PC-9 (cell line): ENCODE measurements at regions not wholly inside any gene's neighbourhood (a gene's known extent, or its start where the extent isn't known, plus 50 kb on each side); places are given as distances from the start of the nearest gene placed in this dataset.

Source experiments
- BruUV-seq: library from RNA; stranded (reverse); fragments of 400-500 nt; replicated peaks from 2 replicates; lab custom pipeline; 2021; lab: Mats Ljungman, UMichigan
- CTCF ChIA-PET: fragments of 300-600 bp; sonication (Branson Sonifier 250); formaldehyde crosslinking; loops from one replicate; lab custom pipeline; 2022; ENCODE audit warnings: antibody characterized with exemption; lab: Charles Lee
- POLR2A ChIA-PET: fragments of 300-600 bp; sonication (Branson Sonifier 250); formaldehyde crosslinking; loops from one replicate; lab custom pipeline; 2022; ENCODE audit warnings: antibody characterized with exemption; ENCODE audit not compliant: unreplicated experiment; lab: Charles Lee
- DNase-seq, 2 experiments: peaks; one replicate each; pipeline versions ENCODE4 v3.0.0 to v3.0.0-alpha.2; 2015 to 2022; ENCODE audit warnings: mixed read lengths in 1 of 2
- H2AFZ ChIP-seq: fragments of 200-600 bp; sonication (generic); 2 replicates; pipeline ENCODE4 v1.8.1; 2017; ENCODE audit warnings: antibody characterized with exemption
- H3F3A ChIP-seq: fragments of 200-600 bp; sonication (generic); 2 replicates; pipeline ENCODE4 v1.8.1; 2017; ENCODE audit warnings: antibody characterized with exemption, mild to moderate bottlenecking, low read depth; ENCODE audit not compliant: insufficient read depth
- H3K27ac ChIP-seq: fragments of 200-600 bp; sonication (generic); 2 replicates; pipeline ENCODE4 v1.6.1; 2016; ENCODE audit warnings: mixed run types
- H3K27me3 ChIP-seq: fragments of 200-600 bp; sonication (generic); 2 replicates; pipeline ENCODE4 v1.6.1; 2016; ENCODE audit warnings: low read depth, mixed run types; ENCODE audit not compliant: insufficient read depth
- H3K36me3 ChIP-seq: fragments of 200-600 bp; sonication (generic); 2 replicates; pipeline ENCODE4 v1.6.1; 2016; ENCODE audit warnings: low read depth, mixed run types
- H3K4me1 ChIP-seq: fragments of 200-600 bp; sonication (generic); replicated peaks from 2 replicates; pipeline ENCODE4 v1.6.1; 2016; ENCODE audit warnings: mixed run types; ENCODE audit not compliant: insufficient read depth
- H3K4me2 ChIP-seq: fragments of 200-600 bp; sonication (generic); 2 replicates; pipeline ENCODE4 v1.6.1; 2017; ENCODE audit warnings: mixed run types
- H3K4me3 ChIP-seq: fragments of 200-600 bp; sonication (generic); 2 replicates; pipeline ENCODE4 v1.6.1; 2016; ENCODE audit warnings: mixed run types
- H3K79me2 ChIP-seq: fragments of 200-600 bp; sonication (generic); 2 replicates; pipeline ENCODE4 v1.6.1; 2017; ENCODE audit warnings: low read depth, mixed run types
- H3K9me2 ChIP-seq: fragments of 200-600 bp; sonication (generic); 2 replicates; pipeline ENCODE4 v1.8.1; 2017; ENCODE audit warnings: mild to moderate bottlenecking; ENCODE audit not compliant: insufficient read depth
- H3K9me3 ChIP-seq: fragments of 200-600 bp; sonication (generic); 2 replicates; pipeline ENCODE4 v1.8.1; 2016; ENCODE audit warnings: low read depth; ENCODE audit not compliant: insufficient read depth
- H4K20me1 ChIP-seq: fragments of 200-600 bp; sonication (generic); 2 replicates; pipeline ENCODE4 v1.8.1; 2017; ENCODE audit not compliant: insufficient read depth
- CTCF ChIP-seq: fragments of 200-600 bp; sonication (generic); conservative IDR thresholded peaks from 2 replicates; pipeline ENCODE4 v1.6.1; 2017; ENCODE audit warnings: mixed run types, antibody characterized with exemption, mild to moderate bottlenecking, moderate library complexity
- EZH2 ChIP-seq: fragments of 200-600 bp; sonication (generic); IDR thresholded peaks from 2 replicates; pipeline ENCODE4 v1.8.0; 2017; ENCODE audit warnings: antibody characterized with exemption, low read depth
- intact Hi-C: fragments of 100-400 bp; cut with micrococcal nuclease; formaldehyde crosslinking; loops from one replicate; pipeline ENCODE4 v1.10.0; 2022; ENCODE audit not compliant: unreplicated experiment

DNA sequence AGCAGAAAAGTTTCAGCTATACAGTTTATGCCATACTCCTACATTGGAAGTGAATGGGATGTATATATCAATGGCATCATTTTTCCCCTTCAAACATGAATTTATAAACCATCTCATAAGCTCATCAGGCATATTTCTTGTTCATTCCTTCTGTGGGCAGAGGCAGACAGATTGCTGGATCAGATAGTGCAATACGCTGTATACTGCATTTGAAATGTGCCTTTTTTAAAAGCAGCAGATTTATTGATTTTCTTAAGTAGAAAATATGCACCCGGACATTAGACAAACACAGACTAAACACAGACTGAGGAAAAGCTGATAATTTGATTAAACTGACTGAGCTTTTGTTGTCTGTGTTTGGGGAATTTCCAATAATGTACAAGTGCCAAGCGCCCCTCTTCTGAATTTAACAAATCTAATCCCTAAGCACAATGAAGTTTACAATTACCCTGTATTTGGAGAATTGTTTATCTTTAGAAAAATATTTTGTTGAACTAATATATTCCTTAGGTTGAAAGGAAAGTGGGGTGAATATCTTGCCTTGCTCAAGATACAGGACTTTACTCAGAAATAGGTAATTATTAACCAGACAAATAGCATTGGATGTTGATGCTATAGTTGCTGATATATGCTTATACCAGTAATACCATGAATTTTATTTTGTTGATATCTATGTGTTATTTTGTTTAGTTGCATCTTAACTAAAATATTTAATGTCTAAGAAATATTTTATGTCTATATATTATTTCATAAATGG, 566.6 kb upstream of the MEF2C start:
- TF ChIP-seq CTCF (no peak), EZH2 (no peak)
- no peaks in the 10 kb centered on the region for H3K9me2 ChIP-seq
- H3K4me3 ChIP-seq, result no peak overlapping the region
- ChIA-PET POLR2A (no interaction called here), CTCF (no interaction called here)
- intact Hi-C loops, result no loop called here
- H4K20me1 ChIP-seq, result no peaks in the 10 kb centered on the region
- H3K4me1 ChIP-seq, result no peaks in the 10 kb centered on the region
- no peak for DNase-seq
- no peak overlapping the region for H3K4me2 ChIP-seq
- H3K27me3 ChIP-seq, result no peaks in the 10 kb centered on the region
- no peaks in the 10 kb centered on the region for H3K9me3 ChIP-seq
- no peaks in the 10 kb centered on the region for H3F3A ChIP-seq
- no peaks in the 10 kb centered on the region for H3K36me3 ChIP-seq
- H3K79me2 ChIP-seq, result no peaks in the 10 kb centered on the region
- no TSS peak for BruUV-seq
- H3K27ac ChIP-seq, result no peak overlapping the region
- no peak overlapping the region for H2AFZ ChIP-seq

DNA sequence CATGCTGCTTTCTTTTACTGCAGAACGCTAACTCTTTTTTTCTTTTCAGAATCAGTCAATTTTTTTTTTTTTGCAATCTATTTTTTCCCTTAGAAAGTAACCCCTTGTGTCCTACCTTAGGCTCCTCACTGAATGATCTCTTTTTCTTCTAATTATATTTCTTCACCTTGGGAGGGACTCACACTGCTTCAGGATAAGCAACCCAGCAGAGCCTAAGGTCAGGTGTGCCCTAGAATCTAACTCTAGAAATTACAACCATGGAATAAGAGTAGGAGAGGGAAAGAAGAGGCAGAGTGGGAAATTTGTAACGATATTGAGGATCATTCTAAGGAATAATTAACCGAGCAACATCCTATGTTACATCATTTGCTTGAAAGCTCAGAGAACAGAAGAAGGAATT, 564.0 kb upstream of the MEF2C start:
- TF ChIP-seq CTCF (no peak), EZH2 (no peak)
- POLR2A ChIA-PET, result no interaction called here
- Histone ChIP-seq H2AFZ (no peak overlapping the region), H3K27me3 (no peaks in the 10 kb centered on the region), H3K9me3 (no peaks in the 10 kb centered on the region), H3K4me2 (no peak overlapping the region), H3K4me1 (no peaks in the 10 kb centered on the region), H3K79me2 (no peaks in the 10 kb centered on the region), H3K36me3 (no peaks in the 10 kb centered on the region), H3K9me2 (no peaks in the 10 kb centered on the region), H3K27ac (no peak overlapping the region), H3K4me3 (no peak overlapping the region), H4K20me1 (no peaks in the 10 kb centered on the region), H3F3A (no peaks in the 10 kb centered on the region)
- CTCF ChIA-PET, result no interaction called here
- intact Hi-C loops, result no loop called here
- BruUV-seq, result no TSS peak
- no peak for DNase-seq

- no peak overlapping the region for H3K27ac ChIP-seq
- no peaks in the 10 kb centered on the region for H3K79me2 ChIP-seq
- no peak for DNase-seq
- 0 out of 2 replicates have a peak, but pooled peaks cover 5% of the 10 kb centered on the region for H3K9me2 ChIP-seq
- H4K20me1 ChIP-seq, result no peaks in the 10 kb centered on the region
- CTCF ChIA-PET, result no interaction called here
- TF ChIP-seq EZH2 (no peak), CTCF (no peak)
- H3K9me3 ChIP-seq, result no peaks in the 10 kb centered on the region
- H3K4me3 ChIP-seq, result no peak overlapping the region
- no peaks in the 10 kb centered on the region for H3K36me3 ChIP-seq
- no TSS peak for BruUV-seq
- H2AFZ ChIP-seq, result 0 out of 2 replicates have a peak overlapping the region, but pooled peaks have one; percentile 49
- no peaks in the 10 kb centered on the region for H3F3A ChIP-seq
- H3K4me1 ChIP-seq, result no peaks in the 10 kb centered on the region
- H3K27me3 ChIP-seq, result no peaks in the 10 kb centered on the region
- intact Hi-C loops, result no loop called here
- POLR2A ChIA-PET, result no interaction called here
- H3K4me2 ChIP-seq, result no peak overlapping the region
Observed at GRCh38 chr5:89445106-89445745, 562.2 kb upstream of the MEF2C start.
